HG03135 (cell line): ENCODE measurements at regions not wholly inside any gene's neighbourhood (a gene's known extent, or its start where the extent isn't known, plus 50 kb on each side); places are given as distances from the start of the nearest gene placed in this dataset.
A peak's percentile ranks its signal among the peaks of the same experiment; 100 is the strongest.
"Not testable (repeated sequence)": the region's sequence is repeated elsewhere in the genome, so short reads cannot be mapped to it uniquely, and the experiment has no call there.

Experiments used
- ATAC-seq: cut with Tn5 transposase; IDR thresholded peaks from one replicate; pipeline ENCODE4 v1.9.1; 2021; ENCODE audit warnings: mild to moderate bottlenecking, moderate library complexity; ENCODE audit not compliant: unreplicated experiment

DNA sequence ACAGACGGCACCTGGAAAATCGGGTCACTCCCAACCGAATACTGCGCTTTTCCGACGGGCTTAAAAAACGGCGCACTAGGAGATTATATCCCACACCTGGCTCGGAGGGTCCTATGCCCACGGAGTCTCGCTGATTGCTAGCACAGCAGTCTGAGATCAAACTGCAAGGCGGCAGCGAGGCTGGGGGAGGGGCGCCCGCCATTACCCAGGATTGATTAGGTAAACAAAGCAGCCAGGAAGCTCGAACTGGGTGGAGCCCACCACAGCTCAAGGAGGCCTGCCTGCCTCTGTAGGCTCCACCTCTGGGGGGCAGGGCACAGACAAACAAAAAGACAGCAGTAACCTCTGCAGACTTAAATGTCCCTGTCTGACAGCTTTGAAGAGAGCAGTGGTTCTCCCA, 64.5 kb downstream of the SLC30A10 start:
- ATAC-seq, result not testable (repeated sequence)

DNA sequence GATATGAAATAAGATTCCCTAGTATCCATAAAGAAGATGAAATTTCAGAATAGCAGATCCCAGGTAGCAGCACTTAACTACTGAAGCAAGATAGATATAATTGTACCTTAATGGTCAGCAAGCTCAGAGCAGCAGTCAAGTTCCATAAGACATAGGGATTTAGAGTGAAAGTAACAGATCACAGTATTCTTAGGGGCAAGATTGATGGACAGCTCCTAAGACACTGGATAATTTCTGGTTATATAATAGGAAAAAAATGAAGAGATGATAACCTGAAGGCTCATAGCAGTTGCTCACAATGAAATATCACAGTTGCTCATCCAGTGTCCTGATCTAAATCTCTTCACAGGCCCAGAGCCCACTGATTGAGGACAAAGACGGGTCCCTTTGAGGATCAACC, 66.0 kb downstream of the SLC30A10 start:
- ATAC-seq, result no peak

DNA sequence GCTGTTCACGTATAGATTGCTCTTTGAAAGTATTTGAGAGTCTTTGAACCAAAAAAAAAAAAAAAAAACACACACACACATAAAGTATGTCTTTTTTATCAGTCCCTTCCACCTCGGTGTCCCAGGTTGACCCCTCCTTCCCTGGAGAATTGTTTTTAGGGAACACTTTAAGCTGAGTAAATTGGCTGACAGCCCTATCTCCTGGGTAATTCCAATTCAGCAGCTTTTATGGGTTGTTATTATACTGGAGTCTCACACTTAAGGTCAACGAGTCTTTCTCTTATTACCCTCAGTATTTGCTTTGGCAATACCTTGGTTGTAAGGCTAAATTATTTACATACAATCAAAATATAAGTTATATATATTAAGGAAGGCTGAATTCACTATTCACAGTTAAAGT, 69.4 kb downstream of the SLC30A10 start:
- no peak for ATAC-seq

DNA sequence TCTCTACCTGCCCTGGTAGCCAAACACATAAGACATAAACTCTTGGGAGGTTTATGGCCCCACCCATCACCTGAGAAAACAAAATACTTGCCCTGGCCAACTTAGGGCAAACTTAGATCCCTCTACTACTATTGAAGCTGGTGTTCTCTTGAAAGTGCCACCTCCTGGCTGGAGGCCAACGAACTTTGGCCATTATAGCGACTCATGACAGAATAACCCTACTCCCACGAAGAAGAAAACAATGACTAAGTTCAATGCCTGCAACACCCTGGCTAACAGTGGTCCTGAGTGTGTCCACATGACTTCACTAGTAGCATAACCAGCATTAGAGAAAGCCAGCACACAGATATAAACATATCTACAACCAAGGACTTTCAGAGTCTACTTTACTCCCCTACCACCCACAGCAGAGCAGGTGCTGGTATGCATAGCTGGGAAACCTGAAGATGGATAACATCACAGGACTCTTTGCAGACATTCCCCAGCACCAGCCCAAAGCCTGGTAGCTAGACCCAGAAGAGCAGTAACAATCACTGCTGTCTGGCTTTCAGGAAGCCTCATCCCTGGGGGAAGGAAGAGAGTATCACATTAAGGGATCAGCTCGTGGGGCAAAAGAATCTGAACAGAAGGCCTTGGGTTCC, 81.0 kb downstream of the SLC30A10 start:
- ATAC-seq, result no peak

DNA sequence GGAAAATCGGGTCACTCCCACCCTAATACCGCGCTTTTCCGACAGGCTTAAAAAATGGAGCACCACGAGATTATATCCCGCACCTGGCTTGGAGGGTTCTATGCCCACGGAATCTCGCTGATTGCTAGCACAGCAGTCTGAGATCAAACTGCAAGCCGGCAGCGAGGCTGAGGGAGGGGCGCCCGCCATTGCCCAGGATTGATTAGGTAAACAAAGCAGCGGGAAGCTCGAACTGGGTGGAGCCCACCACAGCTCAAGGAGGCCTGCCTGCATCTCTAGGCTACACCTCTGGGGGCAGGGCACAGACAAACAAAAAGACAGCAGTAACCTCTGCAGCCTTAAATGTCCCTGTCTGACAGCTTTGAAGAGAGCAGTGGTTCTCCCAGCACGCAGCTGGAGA, 88.8 kb downstream of the SLC30A10 start:
- ATAC-seq, result not testable (repeated sequence)

DNA sequence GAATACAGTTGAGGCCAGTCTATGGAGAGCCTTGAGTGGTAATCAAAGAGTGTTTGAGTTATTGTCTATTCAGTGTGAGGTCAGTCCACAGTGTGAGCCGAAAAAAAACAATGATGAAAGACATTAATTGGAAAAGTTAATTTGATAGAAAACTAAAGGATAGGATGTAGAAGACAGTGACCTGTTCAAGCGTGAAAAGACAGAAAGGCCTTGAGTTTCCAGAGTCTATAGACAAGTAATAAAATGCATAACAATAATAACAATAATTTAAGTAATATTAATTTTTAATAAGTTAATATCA, 90.4 kb downstream of the SLC30A10 start:
- ATAC-seq, result no peak

DNA sequence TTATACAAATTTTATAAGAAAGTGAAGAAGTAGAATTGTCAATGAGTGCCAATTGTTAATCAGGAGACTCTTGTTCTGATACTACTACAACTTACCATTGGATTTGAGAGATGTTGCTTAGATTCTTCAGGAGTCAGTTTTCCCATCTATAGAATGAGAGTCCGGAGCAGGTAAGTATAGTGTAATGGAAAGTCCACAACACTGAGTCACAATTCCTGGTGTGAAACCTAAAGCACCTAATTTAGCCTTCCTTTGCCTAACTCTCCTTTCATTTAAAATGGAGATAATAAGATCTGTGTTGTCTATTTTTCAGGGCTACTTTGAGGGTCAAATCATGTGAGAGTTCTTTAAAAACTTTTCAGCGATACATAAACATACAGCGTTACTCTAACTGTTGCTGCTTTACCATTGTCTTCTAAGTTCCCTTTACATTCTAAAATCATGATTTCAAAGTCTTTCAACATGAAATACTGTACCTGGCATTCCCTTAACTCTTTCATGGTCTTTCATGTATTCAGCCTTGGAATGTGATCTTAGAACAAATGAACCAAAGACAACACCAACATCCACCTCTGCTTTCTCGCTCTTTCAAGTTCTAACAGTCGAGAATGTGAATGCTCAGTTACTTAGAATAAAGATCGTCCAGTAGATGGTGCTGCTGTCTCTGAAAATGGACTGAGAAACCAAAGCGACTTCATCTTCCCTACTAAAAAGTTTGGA, 90.9 kb downstream of the SLC30A10 start:
- ATAC-seq, result no peak

DNA sequence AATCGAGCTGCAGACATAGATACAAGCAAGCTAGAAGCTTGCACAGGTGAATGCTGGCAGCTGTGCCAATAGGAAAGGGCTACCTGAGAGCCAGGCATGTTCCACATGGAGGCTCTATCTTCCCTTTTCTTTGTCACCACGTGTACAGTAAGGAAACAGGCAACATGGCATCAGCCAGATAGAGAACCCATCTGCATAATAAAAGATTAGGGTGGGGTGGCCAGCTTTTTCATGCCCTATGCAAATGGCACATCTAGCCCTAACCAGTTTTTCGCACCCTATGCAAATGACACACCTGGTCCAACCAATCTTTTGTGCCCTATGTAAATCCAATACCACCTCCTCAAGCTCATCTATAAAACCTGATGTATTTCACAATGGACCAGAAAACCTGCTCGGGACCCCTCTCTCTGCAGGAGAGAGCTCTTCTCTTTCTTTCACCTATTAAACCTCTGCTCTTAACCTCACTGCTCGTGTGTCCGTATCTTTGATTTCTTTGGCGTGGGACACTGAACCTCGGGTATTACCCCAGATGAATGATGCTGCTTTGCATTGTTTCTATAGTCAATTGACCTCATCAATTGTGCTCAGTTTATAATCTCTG, 93.9 kb downstream of the SLC30A10 start:
- ATAC-seq, result no peak

DNA sequence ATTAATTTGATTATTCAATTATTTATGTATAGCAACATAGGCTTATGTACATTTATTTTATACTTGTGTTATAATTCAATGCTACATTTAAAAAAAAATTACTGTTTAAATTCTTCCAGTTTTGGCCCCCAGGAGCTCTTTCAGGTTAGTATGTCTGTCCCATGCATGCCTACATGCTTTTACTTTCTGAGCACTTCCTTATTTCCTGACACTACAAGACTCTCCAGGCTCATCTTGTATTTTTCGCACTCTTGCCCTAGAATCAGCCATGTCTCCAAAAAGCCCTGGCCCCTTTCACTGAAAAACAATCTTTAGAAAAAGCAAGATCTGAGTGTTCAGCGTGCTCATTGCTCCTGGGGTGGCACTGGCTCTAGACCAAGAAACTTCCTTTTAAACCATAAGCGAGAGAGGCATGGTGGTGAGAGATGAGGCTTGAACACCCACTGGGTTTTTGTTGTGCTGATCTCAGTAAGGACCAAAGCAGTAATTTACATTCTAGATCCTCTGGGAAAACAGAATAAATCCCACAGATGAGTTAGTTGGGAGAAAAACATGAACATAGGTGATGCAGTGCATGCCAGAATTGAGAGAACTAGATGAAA, 95.0 kb downstream of the SLC30A10 start:
- no peak for ATAC-seq

DNA sequence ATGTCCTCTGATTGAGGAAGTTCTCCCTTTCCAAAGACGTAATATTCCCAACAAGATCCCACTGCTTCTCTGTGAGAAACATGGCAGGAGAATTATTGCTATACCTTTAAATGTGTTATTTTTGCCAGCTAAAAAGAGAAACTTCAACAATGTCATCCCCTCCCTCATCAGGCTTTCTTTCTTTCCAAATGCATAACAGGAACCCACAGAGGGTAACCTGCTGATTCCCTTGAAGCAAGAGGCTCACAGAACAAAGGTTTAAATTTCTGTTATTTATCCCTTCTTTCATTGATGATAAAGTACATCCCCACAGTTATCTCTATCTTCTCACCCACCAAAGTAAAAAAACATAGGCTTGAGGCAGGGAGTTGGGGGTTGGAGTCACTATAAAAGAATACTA, 102.1 kb downstream of the SLC30A10 start:
- no peak for ATAC-seq

DNA sequence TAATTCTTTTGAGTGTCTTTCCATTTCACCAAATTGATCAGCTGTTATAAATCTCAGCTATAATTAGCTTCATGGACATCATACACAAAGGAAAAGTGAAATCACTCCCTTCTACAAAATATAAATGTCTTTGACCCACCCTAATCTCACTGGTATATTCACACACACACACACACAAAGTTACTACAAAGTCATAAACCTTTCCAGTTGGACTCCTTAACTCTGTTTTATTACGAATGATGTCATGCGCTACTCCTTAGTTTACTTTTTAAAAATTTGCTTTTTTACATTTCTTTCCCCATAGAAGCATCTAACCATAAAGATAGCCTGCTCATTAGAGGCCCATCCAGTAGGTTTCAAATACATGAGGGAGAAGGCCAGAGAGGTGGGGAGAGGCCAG, 103.0 kb downstream of the SLC30A10 start:
- no peak for ATAC-seq

DNA sequence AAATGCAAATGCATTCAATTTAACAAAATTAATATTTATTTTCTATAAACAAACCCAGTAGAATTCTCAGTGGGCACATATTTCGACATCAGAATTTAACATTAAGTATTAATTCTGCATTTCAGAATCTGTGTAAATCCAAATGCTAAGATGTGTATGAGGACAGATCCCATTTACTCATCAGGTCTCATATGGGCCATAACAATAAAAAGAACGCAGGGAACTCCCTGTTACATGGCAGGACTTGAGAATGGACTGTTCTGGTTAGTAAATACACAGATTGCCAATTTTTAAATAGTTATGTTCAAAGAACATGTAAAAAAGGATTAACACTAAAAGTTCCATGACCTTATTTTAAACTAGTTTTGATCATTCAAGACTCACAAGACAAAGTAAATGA, 104.0 kb downstream of the SLC30A10 start:
- ATAC-seq, result no peak

DNA sequence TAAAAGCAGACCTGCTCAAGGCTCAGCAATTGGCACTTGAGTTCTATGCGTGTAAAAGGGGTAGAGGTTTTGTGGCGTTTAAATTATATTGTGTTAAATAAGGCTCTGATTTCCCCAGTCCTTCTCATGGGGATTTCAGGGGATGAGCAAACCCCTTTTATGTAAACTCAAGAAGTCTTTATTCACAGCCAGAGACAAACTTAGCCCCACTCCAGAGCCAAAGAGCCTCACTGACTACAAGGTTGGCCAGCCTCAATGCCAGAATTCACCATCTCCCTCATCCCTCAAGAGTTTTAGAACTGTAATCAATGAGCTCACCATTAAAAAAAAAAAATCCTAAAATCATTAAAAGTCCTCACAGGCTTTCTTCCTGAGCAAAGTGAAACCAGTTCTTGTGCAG, 107.8 kb downstream of the SLC30A10 start:
- no peak for ATAC-seq

DNA sequence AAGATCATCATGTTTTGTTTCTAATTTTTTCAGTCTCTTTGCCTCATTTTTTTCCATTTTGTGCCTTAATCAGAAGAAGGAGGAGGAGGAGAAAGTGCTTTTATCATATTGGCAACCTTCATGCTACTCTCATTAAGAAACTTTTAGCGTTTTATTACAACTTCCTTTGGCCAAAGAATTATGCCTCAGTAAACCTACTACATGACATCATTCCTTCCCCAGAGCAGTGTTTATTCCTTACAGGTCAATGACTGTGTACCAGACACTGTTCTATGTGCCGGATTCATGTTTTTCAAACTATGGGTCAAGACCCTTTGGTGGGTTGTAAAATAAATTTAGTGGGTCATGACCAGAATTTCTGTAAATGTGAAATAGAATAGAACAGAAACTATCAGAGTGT, 110.4 kb downstream of the SLC30A10 start:
- ATAC-seq, result no peak

DNA sequence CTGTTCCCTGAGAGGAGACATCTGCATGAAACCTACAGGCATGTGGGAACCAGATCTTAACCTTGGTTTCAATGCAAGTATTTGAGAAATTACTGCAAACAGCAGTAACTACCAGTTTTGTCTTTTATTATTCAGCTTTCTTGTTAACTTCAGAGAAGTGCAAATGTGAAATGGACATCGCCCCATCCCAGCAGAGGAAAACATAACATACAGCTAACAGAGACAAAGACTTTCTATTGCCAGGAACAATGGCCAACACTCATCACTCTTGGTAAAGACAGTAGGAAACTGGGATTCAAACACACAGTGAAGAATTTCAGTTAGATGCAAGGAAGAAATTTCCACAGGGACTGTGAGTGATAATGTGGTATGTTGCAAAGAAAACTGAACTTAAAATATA, 115.1 kb downstream of the SLC30A10 start:
- no peak for ATAC-seq

DNA sequence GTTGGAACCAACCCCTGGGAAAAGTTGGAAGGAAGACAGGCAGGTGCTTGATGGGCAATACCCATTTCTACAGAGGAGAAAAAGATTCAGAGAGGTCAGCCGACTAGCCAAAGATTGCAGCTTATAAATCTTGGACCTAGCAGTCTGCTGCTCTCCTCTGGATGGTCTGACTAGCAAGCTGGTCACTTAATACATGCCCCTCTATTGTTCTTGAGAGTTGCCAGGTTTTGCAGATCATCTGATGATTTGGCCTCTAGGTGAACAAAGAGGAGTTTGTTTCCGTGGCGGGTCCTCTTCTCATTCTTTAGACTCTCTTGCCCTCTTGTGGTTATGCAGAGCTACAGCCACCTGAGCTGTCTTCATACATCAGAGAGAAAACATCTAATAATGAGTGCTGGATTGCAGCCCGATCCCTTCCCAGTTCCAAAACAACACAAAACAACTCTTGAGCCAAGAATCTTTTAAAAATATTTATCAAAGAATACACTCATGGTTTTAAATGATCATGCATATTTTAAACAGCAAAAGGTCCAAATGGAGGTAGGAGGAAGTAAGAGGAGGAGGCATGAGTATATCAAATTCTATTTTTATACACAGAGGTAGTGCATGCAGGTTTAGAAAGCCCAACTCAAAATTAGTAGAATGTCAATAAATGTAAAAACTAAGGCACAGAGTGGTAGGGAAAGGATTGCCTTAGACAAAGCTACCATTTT, 115.7 kb downstream of the SLC30A10 start:
- ATAC-seq, result peak; percentile 85

DNA sequence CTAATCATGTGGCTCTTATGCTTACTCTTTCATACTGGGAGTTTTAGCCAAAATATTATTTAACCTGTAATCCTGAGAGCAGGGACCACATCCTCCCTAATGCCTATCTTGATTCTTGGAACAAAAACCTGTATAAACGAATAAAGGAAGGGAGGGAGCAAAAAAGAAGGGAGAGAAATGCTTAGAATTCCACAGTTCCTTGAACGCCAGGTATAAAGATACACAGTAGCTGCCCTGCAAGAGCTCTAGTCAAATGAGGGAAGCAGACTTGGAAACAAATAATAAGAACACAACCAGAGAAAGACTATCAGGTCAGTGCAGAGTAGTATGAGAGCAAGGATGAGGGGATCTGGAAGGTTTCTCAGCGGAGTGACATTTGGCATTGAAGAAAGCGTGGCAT, 116.3 kb downstream of the SLC30A10 start:
- peak; percentile 15 for ATAC-seq

DNA sequence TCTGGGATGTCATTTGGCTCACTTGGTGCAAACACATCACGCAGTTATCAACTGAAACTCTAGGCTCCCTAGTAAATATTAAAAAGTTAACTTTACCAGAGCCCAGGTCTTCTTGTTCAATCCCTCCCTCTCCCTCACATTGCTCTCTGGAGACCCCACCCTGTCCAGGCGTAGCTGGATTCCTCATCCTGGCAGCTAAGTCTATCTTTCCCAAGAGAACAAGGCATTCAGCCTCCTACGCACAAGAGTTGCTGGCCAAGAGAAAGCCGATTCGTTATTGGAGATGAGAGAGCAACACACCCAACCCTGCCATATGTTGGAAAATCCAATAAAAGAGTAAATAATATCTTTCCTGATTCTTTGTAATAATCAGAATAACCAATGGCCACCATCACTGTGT, 117.9 kb downstream of the SLC30A10 start:
- no peak for ATAC-seq

DNA sequence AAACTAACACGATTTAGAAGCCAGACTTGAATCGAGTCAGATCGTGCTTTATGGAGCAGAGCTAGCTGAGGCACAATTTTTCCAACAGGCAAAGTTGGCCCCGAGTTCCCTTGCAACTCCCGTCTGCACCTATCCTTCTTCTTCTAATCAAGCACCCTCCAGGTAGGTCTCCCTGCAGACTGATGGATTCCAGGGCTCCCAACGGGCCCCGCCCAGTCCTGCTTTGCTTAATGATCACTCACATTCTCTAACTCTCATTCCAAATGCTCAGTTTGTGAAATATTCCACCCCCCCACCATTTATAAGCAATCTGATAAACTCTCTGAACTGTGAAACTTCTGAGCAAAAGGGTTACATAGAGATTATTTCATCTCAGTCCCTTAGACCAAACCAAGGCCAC, 119.6 kb downstream of the SLC30A10 start:
- ATAC-seq, result no peak

DNA sequence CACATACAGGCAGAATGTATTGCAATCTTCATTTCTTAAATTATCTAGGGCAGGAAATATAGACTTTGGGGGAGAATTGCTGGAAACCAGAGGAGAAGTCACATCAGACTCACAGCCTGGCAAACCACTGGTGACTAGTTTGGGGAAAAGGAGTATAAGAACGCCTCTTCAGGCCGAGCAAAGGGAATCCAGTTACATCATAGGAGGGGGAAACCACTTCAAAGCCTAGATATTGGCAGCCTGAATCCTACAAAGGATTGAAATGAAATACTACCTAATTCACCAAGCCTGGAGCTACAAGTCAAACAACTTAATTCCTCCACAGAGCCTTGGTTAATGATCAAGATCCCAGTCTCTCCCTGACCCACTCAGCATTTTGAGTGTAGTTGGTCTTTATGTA, 121.7 kb downstream of the SLC30A10 start:
- ATAC-seq, result no peak

DNA sequence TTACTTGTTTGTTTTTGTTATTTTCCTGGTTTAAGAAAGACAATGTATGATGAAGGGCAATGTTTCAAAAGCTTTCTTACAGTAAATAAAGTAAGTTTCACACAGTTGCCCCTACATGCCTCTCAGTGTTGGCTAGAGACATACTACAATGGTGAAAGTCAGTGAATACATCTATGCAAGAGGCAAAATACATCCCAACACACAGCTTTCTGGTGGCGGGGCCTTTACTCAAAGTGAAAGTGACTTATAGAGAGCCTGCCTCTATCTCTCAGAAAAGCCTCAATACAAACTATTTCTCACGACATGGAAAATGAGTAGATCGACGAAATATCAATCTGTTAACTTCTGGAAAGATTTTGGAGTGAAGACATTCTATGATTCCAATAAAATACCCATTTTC, 122.3 kb downstream of the SLC30A10 start:
- ATAC-seq, result no peak

DNA sequence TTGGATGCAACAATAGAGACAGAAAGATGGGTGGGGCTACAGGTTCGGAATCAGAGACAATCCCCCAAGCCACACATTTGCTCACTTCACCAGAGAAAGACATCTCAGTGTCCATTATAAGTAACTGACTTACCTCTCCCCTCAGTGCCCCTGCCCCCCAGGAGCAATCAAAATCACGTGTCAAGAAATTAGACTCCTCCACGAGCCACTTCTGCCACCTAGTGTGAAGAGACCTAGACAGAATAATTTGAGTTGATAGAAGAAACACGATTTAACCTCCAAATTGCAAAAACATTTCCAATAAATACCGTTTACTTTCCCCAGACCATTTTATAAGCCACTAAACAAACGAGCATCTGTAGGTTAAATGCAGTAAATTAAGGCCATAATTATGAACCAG, 123.2 kb downstream of the SLC30A10 start:
- no peak for ATAC-seq
